Stimulated activated CD4-positive, alpha-beta T cell treated with anti-CD3 and anti-CD28 coated beads, Interleukin-2, amount 100 ng/mL, for 24 hours (primary cell): ENCODE measurements at regions not wholly inside any gene's neighbourhood (a gene's known extent, or its start where the extent isn't known, plus 50 kb on each side); places are given as distances from the start of the nearest gene placed in this dataset.

Source experiments
- DNase-seq, 2 donors: peaks; one replicate each; pipeline ENCODE4 v3.0.0-alpha.2; 2020

GRCh38 chr2:19675856-19676460, 225.8 kb downstream of the TTC32 start:
- DNase-seq: no peak

GRCh38 chr2:19675003-19675629, 226.7 kb downstream of the TTC32 start:
- no peak for DNase-seq

GRCh38 chr2:19674051-19675002, 227.5 kb downstream of the TTC32 start:
- DNase-seq: no peak

GRCh38 chr2:19673213-19673791, 228.5 kb downstream of the TTC32 start:
- DNase-seq: no peak

GRCh38 chr2:19671916-19672315, 229.9 kb downstream of the TTC32 start:
- no peak for DNase-seq

- no peak for DNase-seq
Measured at GRCh38 chr2:19671311-19671710, 230.5 kb downstream of the TTC32 start.

GRCh38 chr2:19670303-19670702, 231.5 kb downstream of the TTC32 start:
- no peak for DNase-seq

GRCh38 chr2:19669559-19669958, 232.2 kb downstream of the TTC32 start:
- DNase-seq: no peak

- no peak for DNase-seq
Measured at GRCh38 chr2:19669126-19669525, 232.7 kb downstream of the TTC32 start.

GRCh38 chr2:19667536-19667949, 234.2 kb downstream of the TTC32 start:
- no peak for DNase-seq

- no peak for DNase-seq
Measured at GRCh38 chr2:19667085-19667484, 234.7 kb downstream of the TTC32 start.

- no peak for DNase-seq
Measured at GRCh38 chr2:19664646-19665045, 237.1 kb downstream of the TTC32 start.

GRCh38 chr2:19659024-19659792, 242.6 kb downstream of the TTC32 start:
- no peak for DNase-seq

GRCh38 chr2:19656011-19656410, 245.8 kb downstream of the TTC32 start:
- DNase-seq: no peak

- no peak for DNase-seq
Measured at GRCh38 chr2:19654310-19655090, 247.3 kb downstream of the TTC32 start.

GRCh38 chr2:19653509-19653908, 248.3 kb downstream of the TTC32 start:
- no peak for DNase-seq

GRCh38 chr2:19652811-19653210, 249.0 kb downstream of the TTC32 start:
- DNase-seq: no peak

GRCh38 chr2:19651466-19651865, 250.3 kb downstream of the TTC32 start:
- DNase-seq: no peak

- no peak for DNase-seq
Measured at GRCh38 chr2:19649785-19650380, 251.9 kb downstream of the TTC32 start.

GRCh38 chr2:19649142-19649541, 252.6 kb downstream of the TTC32 start:
- no peak for DNase-seq

GRCh38 chr2:19648583-19648982, 253.2 kb downstream of the TTC32 start:
- no peak for DNase-seq
